ENCODE measurements at regions not wholly inside any gene's neighbourhood (a gene's known extent, or its start where the extent isn't known, plus 50 kb on each side); places are given as distances from the start of the nearest gene placed in this dataset.

DNA sequence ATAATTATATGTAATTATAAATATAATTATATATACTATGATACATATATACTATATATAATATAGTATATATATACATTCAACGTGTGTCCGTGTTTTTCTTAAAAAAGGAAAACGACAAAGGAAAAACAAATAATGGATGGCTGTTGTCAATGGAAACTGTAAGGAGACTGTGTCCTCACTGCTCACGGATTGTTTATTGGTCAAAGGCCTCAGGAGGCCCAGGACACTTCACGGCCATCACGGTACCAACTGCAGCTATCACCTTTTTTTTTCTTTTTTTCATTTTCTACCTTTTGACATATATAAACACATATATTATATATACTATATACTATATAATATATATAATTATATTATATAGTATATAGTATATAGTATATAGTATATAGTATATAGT is 113.4 kb downstream of the SPTSSA start:
- DNase-seq (ENCODE audit: low spot score), result no peak

DNA sequence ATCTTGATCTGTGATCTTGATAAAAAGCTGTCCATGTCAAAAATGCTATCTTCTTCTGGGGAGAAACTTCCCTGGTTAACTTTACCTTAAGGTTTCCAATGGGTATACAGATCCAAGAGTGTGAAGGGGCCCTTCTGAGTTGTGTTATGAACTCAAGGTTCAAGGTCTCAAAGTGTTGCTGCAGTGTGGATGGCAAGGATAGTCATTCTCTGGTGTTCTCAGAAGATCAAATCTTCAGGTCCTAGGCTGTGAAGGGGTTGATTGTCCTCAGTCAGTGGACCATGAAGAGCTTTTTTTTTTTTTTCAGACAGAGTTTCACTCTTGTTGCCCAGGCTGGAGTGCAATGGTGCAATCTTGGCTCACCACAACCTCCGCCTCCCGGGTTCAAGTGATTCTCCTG is 114.4 kb downstream of the SPTSSA start:
- DNase-seq (ENCODE audit: low spot score), result no peak

DNA sequence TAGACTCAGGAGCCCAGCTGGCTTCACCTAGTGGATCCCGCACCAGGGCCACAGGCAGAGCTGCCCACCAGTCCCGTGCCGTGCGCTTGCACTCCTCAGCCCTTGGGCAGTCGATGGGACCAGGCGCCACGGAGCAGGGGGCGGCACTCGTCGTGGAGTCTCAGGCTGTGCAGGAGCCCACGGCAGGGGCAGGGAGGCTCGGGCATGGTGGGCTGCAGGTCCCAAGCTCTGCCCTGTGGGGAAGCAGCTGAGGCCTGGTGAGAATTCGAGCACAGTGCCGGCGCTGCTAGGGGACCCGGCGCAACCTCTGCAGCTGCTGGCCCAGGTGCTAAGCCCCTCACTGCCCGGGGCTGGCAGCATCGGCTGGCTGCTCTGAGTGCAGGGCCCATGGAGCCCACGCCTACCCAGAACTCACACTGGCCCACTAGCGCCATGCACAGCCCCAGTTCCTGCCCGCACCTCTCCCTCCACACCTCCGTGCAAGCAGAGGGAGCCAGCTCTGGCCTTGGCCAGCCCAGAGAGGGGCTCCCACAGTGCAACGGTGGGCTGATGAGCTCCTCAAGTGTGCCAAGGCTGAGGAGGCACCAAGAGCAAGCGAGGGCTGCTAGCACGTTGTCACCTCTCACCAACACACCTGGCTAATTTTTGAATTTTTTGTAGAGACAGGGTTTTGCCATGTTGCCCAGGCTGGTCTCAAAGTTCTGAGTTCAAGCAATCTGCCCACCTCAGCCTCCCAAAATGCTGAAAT is 116.1 kb downstream of the SPTSSA start:
- no peak for DNase-seq (ENCODE audit: low spot score)

DNA sequence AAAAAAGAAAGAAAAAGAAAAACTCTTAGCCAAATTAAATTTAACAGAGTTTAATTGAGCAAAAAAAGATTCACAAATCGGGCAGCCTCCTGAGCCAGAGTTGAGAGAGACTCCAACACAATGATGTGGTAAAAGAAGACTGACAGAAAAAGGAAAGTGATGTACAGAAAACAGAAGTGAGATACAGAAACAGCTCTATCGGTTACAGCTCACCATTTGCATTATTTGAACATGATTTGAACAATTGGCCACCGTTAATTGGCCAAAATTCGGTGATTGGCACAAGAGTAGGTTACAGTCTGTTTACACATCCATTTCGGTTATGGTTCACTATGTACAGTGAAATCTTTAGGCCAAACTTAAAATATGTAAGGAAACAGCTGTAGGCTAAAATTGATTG is 117.7 kb downstream of the SPTSSA start:
- no peak for DNase-seq (ENCODE audit: low spot score)

DNA sequence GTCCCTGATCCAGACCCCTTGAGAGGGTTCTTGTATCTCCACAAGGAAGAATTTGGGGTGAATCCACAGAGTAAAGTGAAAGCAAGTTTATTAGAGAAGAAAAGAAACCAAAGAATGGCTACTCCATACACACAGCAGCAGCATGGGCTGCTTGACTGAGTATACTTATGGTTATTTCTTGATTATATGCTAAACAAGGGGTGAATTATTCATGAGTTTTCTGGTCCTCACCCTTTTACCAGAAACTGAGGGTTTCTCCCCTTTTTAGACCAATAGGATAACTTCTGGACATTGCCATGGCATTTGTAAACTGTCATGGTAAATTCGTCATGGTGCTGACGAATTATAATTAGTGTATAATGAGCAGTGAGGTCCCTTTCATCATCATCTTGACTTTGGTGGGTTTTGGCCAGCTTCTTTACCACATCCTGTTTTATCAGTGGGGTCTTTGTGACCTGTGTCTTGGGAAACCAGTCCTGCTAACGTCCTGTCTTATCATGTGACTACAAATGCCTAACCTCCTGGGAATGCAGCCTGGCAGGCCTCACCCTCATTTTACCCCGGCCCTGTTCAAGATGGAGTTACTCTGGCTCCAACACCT is 121.9 kb downstream of the SPTSSA start:
- no peak for DNase-seq (ENCODE audit: low spot score)

DNA sequence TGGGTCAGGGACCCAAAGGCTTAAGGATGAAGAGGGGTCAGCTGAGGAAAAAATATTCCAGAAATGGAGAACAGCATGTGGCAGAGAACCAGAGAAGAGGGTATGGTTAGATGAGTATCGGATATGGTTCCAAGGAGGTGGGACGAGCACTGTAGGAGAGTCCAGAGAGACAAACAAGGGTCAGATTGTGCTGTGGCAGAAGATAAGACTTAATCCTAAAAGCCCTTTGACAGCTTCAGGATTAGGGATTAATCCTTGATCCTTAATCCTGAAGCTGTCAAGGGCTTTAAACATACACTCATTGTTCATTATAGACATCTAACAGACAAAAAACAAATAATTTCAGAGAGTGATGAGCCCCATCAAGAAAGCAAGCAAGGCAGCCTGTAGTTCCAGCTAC is 124.0 kb downstream of the SPTSSA start:
- DNase-seq (ENCODE audit: low spot score), result no peak

DNA sequence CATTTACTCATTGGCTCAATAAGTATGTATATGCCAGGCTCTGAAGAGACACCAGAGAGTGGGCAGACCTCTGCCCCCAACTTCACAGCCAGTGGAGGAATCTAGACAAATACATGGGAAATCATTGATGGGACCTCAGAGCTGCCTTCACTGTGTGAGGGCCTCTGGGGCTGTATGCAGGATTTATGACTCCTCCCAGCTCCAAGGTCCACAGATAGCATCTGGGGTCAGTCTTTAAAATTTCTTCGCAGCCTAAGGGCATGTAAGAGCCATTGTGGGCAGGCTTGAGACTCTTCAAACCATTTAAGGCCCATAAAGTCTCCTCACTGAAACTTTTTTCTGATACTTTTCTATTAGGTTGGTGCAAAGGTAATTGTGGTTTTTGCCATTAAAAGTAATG is 125.5 kb downstream of the SPTSSA start:
- no peak for DNase-seq (ENCODE audit: low spot score)

DNA sequence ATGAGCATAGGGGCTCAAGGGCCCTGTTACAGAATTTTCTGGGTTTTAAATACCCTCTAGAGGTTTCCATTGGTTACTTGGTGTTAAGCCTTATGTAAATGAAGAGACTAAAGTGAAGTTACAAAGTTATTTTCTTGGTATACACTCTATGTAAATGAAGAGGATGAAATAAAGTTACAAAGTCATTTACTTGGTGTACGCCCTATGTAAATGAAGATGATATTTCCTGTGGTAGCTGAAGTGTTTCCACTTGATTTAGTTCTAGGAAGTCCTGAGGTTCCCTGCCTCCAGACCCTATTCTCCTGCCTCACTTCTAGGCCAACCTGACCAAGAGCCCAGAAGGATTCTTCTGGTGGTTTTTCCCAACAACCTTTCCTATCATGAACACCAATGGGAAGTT is 126.1 kb downstream of the SPTSSA start:
- DNase-seq (ENCODE audit: low spot score), result no peak

DNA sequence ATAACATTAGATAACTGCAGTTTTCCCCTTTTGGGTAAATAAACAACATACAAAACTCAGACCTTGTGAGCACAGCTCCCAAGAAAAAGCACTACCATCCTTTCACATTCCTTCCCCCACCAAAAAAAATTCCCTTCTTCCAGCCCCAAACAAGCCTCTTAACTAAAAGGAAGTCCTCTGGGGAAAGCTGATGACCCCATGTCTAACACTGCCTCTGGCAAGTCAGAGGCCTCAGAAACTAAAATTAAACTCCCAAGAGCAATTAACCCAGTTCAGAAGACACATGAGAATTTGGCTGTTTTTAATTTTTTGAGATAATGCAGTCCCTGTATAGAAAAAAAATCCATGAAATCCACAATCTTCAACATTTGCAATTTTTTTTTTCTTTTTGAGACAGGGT is 127.7 kb downstream of the SPTSSA start:
- DNase-seq (ENCODE audit: low spot score), result no peak

DNA sequence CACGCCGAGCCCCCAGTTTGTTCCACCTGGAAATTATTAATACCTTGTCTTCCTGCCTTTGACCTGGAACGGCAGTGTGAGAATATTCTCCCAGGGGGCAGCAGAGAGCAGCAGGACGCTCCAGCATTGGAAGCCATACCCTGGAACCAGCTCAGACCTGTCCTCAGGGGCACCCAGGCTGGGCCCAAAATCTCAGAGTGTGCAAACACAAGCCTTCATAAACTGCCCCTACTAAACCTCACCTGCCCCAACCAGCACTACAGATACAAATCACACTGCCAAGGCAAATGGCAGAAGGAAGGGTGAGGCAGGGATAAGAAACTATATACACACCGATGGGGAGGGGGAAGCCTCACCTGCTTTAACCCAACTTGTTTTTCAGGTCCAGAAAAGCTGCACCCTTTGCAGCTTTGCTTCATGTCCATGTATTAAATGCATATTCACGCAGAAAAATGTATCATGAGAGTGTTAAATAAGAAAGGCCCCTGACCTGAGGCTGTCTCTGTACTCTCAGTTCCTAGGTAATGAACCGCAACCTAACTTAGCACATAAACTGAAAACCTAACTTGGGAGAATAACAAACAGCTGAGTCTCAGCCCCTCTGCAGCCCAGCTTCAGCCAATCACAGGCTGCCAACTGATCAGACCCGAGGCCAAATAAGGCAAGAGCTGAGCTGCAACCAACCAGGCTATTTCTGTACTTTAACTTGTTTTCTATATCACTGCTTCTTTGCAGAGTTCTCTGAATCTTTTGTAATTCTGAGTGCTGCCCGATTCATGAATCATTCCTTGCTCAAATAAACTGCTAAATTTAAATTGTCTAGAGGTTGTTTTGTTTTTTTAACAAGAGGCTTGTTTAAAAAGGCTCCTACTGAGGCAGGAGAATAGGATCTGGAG is 130.1 kb downstream of the SPTSSA start:
- peak; percentile 61 for DNase-seq (ENCODE audit: low spot score)

DNA sequence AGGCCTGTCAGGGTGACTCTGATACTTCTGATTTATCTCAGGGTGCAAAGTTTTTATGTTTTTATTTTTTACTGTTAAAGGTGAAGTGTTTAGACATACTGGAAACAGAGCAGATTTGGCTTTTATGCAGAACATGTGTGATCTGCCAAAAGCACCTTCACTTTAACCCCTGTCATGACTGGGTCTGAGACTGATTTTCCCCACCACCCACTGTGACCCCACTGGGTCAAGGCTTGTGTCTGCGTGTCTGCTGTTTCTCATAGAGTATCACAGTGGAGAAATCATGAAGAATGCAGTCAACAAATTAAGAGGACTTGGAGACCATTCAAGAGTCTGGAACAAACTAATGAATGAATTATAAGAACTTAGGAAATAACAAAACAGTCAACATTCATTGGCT is 131.2 kb downstream of the SPTSSA start:
- DNase-seq (ENCODE audit: low spot score), result no peak

DNA sequence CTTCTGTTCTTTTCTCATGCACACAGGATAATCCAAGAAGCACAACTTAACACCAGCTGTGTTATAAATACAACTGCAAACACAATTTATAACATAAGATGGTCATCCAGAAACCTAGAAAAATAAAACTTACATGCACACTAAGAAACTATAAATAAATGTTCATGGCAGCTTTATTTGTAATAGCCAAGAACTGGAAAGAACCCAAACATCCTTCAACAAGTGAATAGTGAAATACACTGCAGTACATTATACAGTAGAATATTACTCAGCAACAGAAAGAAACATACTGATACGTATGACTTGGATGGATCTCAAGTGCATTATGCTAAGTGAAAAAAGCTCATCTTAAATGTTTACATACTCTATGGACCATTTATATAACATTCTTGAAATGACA is 132.7 kb downstream of the SPTSSA start:
- DNase-seq (ENCODE audit: low spot score), result no peak

DNA sequence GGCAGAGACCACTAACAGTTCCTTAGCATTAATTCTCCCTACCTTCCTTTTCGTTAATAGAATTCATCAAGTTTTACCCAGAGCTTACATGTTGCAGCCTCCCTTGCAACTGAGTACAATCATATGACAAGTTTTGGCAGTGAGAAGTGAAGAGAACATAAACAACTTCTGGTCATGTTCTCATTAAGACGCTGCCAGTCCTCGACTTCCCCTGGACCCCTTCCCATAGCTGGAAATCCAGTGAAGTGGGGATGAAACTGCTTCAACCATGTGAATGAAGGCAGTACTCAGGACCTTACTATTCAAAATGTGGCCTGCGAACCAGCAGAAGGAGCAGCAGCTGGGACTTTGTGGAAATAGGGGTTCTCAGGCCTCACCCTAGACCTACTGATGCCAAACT is 133.9 kb downstream of the SPTSSA start:
- no peak for DNase-seq (ENCODE audit: low spot score)

DNA sequence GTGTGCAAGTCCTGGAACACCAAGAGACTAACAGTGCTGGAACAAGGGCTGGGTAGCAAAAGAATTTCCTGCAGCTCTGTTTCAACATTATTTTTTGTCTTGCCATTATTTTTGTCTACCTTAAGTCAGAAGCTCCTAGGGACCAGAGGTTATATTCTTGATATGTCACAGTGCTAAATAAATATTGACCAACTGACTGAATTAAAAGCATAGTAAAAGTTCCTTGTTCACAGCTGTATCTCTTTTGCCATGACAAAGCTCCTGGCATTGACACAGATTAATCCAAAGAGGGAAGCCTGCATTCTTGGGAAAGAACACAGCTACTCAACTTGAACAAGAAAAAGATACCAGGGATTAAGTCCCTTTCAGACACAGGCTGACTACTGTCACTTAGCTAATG is 136.5 kb downstream of the SPTSSA start:
- no peak for DNase-seq (ENCODE audit: low spot score)

DNA sequence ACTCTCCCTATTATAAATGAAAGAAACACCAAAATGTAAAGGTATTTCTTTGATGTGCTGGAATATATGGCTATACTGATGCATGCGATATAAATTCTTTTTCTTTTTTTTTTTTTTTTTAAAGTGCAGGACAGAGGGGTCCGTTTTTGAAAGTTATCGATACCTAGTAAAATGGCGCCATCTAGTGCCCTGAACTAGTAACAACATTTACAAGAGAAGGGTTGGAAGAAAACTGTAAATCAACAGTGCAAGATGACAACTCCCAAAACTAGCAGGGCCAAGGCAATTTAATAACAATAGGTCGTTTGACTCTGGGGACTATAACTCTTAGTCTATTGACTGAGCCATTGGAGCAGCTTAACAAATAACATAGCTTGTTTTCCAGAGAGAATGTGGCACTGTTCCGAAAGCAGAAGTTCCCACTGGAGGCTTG is 137.7 kb downstream of the SPTSSA start:
- DNase-seq (ENCODE audit: low spot score), result peak; percentile 40

DNA sequence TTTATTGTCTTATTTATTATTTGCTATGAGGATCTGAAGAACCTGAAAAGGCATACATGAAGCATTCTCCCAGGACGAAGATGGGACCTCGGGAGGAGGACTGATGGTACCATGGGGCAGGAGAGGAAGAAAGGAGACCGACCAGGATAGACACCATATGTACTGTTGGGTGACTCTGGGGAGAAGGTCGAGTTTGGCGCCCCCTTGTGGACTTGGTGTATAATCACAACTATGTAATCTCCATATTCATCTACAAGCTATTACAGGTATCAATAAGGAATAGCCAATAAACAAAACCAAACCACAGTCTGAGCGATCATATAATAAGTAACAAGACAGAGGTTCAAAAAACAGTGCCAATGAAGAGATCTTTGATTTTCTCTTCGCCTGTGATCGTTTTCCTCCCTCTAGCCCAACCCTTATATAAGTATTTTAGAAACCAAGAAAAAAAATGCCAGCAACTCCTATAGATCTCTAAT is 139.1 kb downstream of the SPTSSA start:
- peak; percentile 70 for DNase-seq (ENCODE audit: low spot score)

DNA sequence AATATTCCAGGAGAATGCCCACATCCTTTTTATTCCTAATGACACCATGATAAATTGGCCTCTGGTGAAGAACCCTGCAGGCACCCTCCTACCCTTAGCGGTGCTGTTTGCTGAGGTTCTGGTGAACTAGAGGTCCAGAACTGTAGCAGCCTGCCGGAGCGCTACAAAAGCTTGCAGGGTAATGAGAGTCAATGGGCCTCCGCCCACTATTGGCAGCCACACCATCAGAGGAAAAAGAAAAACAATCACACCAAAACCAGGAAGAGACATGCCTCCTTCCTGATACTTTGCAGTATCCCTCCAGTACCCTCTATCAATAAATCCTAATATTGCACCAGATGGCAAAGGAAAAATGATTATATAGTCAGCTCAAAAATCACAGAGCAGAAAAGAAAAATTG is 142.9 kb downstream of the SPTSSA start:
- DNase-seq (ENCODE audit: low spot score), result no peak

DNA sequence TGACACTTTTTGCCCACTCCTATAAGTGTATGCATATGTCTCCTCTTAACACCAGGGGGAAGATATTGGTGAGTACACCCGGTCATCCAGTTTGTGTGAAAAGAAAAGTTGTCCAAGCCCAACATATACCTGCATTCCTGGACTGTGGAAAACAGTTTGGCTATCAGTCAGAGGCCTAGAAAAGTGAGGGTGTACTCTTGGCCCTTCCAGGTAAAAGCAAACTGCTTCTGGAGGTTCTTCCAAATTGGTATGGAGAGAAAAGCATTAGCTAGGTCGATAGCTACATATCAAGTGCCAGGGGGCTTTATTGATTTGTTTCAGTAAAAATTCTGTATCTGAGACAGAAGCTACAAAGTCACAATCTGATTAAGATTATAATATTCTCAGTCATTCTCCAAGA is 144.0 kb downstream of the SPTSSA start:
- no peak for DNase-seq (ENCODE audit: low spot score)

DNA sequence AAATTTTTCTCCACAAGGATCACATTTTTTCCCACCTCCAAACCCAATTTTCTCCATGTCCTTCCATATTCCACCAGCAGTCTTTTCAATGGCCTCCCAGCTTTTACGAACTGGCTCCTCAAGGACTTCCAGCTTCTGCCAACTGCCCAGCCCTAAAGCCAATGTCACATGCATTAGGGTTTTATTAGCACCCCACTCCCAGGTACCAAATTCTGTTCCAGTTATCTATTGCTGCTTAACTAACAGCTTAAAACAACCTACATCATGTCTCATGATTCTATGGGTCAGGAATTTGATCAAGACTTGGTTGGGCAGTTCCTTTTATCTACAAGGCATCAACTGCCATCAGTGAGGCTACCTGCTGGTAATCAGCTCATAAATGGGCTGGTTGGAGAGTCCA is 151.3 kb downstream of the SPTSSA start:
- DNase-seq (ENCODE audit: low spot score), result no peak

DNA sequence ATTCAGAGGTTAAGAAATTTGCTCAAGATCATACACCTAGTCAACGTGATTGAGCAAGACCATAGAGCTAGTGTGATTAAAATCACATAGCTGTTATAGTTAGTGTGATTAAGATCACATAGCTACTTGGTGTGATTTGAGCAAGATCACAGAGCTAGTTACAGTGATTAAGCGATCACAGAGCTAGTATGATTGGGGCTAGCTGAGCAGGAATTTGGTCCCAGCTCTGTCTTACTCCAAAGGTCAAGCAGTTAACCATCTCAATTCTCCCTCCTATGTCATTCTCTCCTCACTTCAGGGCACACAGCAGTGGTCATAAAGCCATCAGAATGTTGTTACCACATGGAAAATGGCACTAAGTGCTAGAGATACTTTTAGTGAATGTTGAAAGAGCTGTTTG is 158.2 kb downstream of the SPTSSA start:
- no peak for DNase-seq (ENCODE audit: low spot score)

DNA sequence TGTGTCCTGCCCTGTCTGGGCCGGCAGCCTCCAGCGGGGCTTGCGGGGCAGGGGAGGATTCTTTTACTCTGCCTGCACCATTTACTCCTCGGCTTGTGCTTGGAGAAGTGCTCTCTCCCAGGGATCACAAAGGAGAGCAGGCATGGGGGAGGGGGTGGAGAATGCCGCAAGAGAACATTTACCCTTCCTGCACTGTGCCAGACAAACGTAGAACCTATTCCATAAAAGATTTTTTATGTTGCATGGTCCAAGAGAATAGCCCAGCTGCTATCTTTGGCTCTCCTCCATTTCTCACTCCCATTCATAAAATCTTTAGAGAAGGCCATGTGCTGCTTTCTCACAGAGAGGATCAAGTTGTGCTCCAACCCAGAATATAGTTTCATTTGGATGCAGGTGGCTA is 159.4 kb downstream of the SPTSSA start:
- no peak for DNase-seq (ENCODE audit: low spot score)

DNA sequence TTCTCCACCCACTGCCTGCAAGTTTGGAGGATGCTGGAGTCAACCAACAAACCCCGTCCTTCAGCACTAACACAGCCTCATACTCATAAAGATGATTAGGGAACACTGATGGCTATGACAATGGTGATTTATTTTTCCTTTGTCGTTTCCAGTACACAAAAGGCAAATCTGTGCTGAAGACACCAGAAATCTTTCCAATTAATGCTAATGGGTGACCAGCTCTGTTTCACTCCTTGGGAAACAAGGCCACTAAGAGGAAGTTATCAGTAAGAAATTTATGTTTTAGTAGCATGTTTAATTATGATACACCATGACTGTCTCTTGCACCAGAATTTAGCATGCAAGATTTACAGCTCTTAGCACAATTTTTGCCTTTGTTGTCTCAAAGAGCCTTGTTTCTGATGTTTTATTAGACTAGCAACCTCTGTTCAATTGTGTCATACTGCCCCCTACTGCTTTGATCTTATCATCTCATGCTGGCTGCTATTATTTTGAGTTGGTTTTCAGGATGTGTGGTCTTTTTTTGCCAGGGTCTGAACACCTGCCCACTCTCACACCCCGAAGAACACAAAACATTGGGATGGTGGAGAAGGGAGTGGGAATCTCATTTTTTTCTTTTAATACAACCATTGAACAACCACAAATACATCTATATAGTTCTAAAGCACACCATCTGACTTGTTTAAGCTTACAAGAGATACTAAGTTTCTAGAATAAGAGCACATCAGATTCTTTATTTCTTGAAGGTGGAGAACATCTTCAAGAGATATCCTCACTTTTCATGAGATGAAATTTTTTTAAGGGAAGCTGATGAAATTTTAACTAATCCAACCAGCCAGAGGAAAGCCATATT is 160.9 kb downstream of the SPTSSA start:
- DNase-seq (ENCODE audit: low spot score), result peak; percentile 31

All from CD4-positive, alpha-beta T cell treated with Interleukin-15 for 4 hours (primary cell).